T-helper 1 cell treated with Interleukin-12 subunit alpha and Interleukin-12 subunit beta and Interleukin-4 antibody, amounts not matched to agents 30 μg/mL and 1 μg/mL, for 36 hours (primary cell): ENCODE measurements at regions not wholly inside any gene's neighbourhood (a gene's known extent, or its start where the extent isn't known, plus 50 kb on each side); places are given as distances from the start of the nearest gene placed in this dataset.
"Not testable (repeated sequence)": the region's sequence is repeated elsewhere in the genome, so short reads cannot be mapped to it uniquely, and the experiment has no call there.

Experiments used
- H3K27ac Mint-ChIP-seq: one replicate; pipeline ENCODE4 v1.8.0; 2021; ENCODE audit warnings: mild to moderate bottlenecking, mixed read lengths
- H3K27me3 Mint-ChIP-seq: one replicate; pipeline ENCODE4 v1.8.0; 2021; ENCODE audit warnings: low read depth, mixed read lengths
- H3K36me3 Mint-ChIP-seq: one replicate; pipeline ENCODE4 v1.8.0; 2021; ENCODE audit warnings: low read depth, mixed read lengths
- H3K4me1 Mint-ChIP-seq: one replicate; pipeline ENCODE4 v1.8.0; 2021; ENCODE audit warnings: low read depth, mixed read lengths
- H3K4me3 Mint-ChIP-seq: one replicate; pipeline ENCODE4 v1.8.0; 2021; ENCODE audit warnings: mild to moderate bottlenecking, moderate library complexity, mixed read lengths
- H3K9me3 Mint-ChIP-seq: one replicate; pipeline ENCODE4 v1.8.0; 2021; ENCODE audit warnings: mixed read lengths

- no peak overlapping the region for H3K4me3 Mint-ChIP-seq
Measured at GRCh38 chr7:10596827-10597226, 376.8 kb upstream of the PHF14 start.

GRCh38 chr7:10604128-10604527, 369.5 kb upstream of the PHF14 start:
- no peaks in the 10 kb centered on the region for H3K36me3 Mint-ChIP-seq
- no peaks in the 10 kb centered on the region for H3K27me3 Mint-ChIP-seq
- no peak overlapping the region for H3K27ac Mint-ChIP-seq
- no peak overlapping the region for H3K4me3 Mint-ChIP-seq
- H3K9me3 Mint-ChIP-seq = no peaks in the 10 kb centered on the region
- H3K4me1 Mint-ChIP-seq = no peaks in the 10 kb centered on the region

More at GRCh38 chr7:10596827-10597226, 376.8 kb upstream of the PHF14 start:
- H3K4me1 Mint-ChIP-seq = no peaks in the 10 kb centered on the region
- no peak overlapping the region for H3K27ac Mint-ChIP-seq
- H3K27me3 Mint-ChIP-seq = no peaks in the 10 kb centered on the region
- H3K9me3 Mint-ChIP-seq = no peaks in the 10 kb centered on the region
- no peaks in the 10 kb centered on the region for H3K36me3 Mint-ChIP-seq

GRCh38 chr7:10612950-10613349, 360.7 kb upstream of the PHF14 start:
- H3K4me1 Mint-ChIP-seq = no peaks in the 10 kb centered on the region
- H3K27ac Mint-ChIP-seq = no peak overlapping the region
- no peaks in the 10 kb centered on the region for H3K9me3 Mint-ChIP-seq
- no peaks in the 10 kb centered on the region for H3K27me3 Mint-ChIP-seq
- no peaks in the 10 kb centered on the region for H3K36me3 Mint-ChIP-seq
- no peak overlapping the region for H3K4me3 Mint-ChIP-seq

GRCh38 chr7:10618953-10619352, 354.7 kb upstream of the PHF14 start:
- Mint-ChIP-seq H3K36me3 (no peaks in the 10 kb centered on the region), H3K27ac (no peak overlapping the region), H3K4me3 (no peak overlapping the region), H3K9me3 (peaks cover 4% of the 10 kb centered on the region), H3K27me3 (no peaks in the 10 kb centered on the region), H3K4me1 (no peaks in the 10 kb centered on the region)

GRCh38 chr7:10632712-10633111, 341.0 kb upstream of the PHF14 start:
- Mint-ChIP-seq H3K4me1 (no peaks in the 10 kb centered on the region), H3K27me3 (no peaks in the 10 kb centered on the region), H3K27ac (no peak overlapping the region), H3K4me3 (no peak overlapping the region), H3K36me3 (no peaks in the 10 kb centered on the region), H3K9me3 (peaks cover 6% of the 10 kb centered on the region)

- Mint-ChIP-seq H3K27ac (no peak overlapping the region), H3K9me3 (peaks cover 6% of the 10 kb centered on the region), H3K36me3 (no peaks in the 10 kb centered on the region), H3K27me3 (no peaks in the 10 kb centered on the region), H3K4me1 (no peaks in the 10 kb centered on the region), H3K4me3 (no peak overlapping the region)
Measured at GRCh38 chr7:10634239-10634638, 339.4 kb upstream of the PHF14 start.

GRCh38 chr7:10637991-10638390, 335.7 kb upstream of the PHF14 start:
- H3K4me1 Mint-ChIP-seq = peaks cover under 1% of the 10 kb centered on the region

GRCh38 chr7:10643545-10643944, 330.1 kb upstream of the PHF14 start:
- peaks cover 10% of the 10 kb centered on the region for H3K4me1 Mint-ChIP-seq
- no peak overlapping the region for H3K27ac Mint-ChIP-seq
- H3K36me3 Mint-ChIP-seq = no peaks in the 10 kb centered on the region
- no peaks in the 10 kb centered on the region for H3K9me3 Mint-ChIP-seq
- no peak overlapping the region for H3K4me3 Mint-ChIP-seq
- H3K27me3 Mint-ChIP-seq = peaks cover 5% of the 10 kb centered on the region

More at GRCh38 chr7:10637991-10638390, 335.7 kb upstream of the PHF14 start:
- no peaks in the 10 kb centered on the region for H3K9me3 Mint-ChIP-seq
- H3K27me3 Mint-ChIP-seq = no peaks in the 10 kb centered on the region
- no peak overlapping the region for H3K27ac Mint-ChIP-seq
- no peak overlapping the region for H3K4me3 Mint-ChIP-seq
- no peaks in the 10 kb centered on the region for H3K36me3 Mint-ChIP-seq

- no peaks in the 10 kb centered on the region for H3K36me3 Mint-ChIP-seq
- no peaks in the 10 kb centered on the region for H3K9me3 Mint-ChIP-seq
- H3K27me3 Mint-ChIP-seq = peaks cover 5% of the 10 kb centered on the region
- H3K27ac Mint-ChIP-seq = no peak overlapping the region
- no peak overlapping the region for H3K4me3 Mint-ChIP-seq
- H3K4me1 Mint-ChIP-seq = peaks cover 10% of the 10 kb centered on the region
Measured at GRCh38 chr7:10644849-10645248, 328.8 kb upstream of the PHF14 start.

GRCh38 chr7:10646194-10646593, 327.5 kb upstream of the PHF14 start:
- no peaks in the 10 kb centered on the region for H3K36me3 Mint-ChIP-seq
- H3K4me1 Mint-ChIP-seq = peaks cover 10% of the 10 kb centered on the region
- no peak overlapping the region for H3K4me3 Mint-ChIP-seq
- H3K9me3 Mint-ChIP-seq = no peaks in the 10 kb centered on the region
- H3K27ac Mint-ChIP-seq = no peak overlapping the region
- H3K27me3 Mint-ChIP-seq = peaks cover 9% of the 10 kb centered on the region

GRCh38 chr7:10648289-10648688, 325.4 kb upstream of the PHF14 start:
- Mint-ChIP-seq H3K27me3 (peaks cover 9% of the 10 kb centered on the region), H3K4me1 (peaks cover 7% of the 10 kb centered on the region), H3K36me3 (no peaks in the 10 kb centered on the region)

GRCh38 chr7:10649120-10649519, 324.6 kb upstream of the PHF14 start:
- H3K27ac Mint-ChIP-seq, H3K9me3 Mint-ChIP-seq, H3K27me3 Mint-ChIP-seq, H3K36me3 Mint-ChIP-seq, H3K4me3 Mint-ChIP-seq, H3K4me1 Mint-ChIP-seq: not testable (repeated sequence)

More at GRCh38 chr7:10648289-10648688, 325.4 kb upstream of the PHF14 start:
- no peaks in the 10 kb centered on the region for H3K9me3 Mint-ChIP-seq
- no peak overlapping the region for H3K4me3 Mint-ChIP-seq
- H3K27ac Mint-ChIP-seq = no peak overlapping the region

- Mint-ChIP-seq H3K4me3 (no peak overlapping the region), H3K9me3 (no peaks in the 10 kb centered on the region), H3K27ac (no peak overlapping the region), H3K27me3 (peaks cover 9% of the 10 kb centered on the region), H3K36me3 (no peaks in the 10 kb centered on the region), H3K4me1 (no peaks in the 10 kb centered on the region)
Measured at GRCh38 chr7:10655031-10655430, 318.6 kb upstream of the PHF14 start.

GRCh38 chr7:10657201-10657600, 316.5 kb upstream of the PHF14 start:
- Mint-ChIP-seq H3K9me3 (no peaks in the 10 kb centered on the region), H3K27ac (no peak overlapping the region), H3K4me3 (no peak overlapping the region), H3K36me3 (no peaks in the 10 kb centered on the region), H3K4me1 (no peaks in the 10 kb centered on the region), H3K27me3 (peaks cover 5% of the 10 kb centered on the region)

- no peaks in the 10 kb centered on the region for H3K36me3 Mint-ChIP-seq
- peaks cover 5% of the 10 kb centered on the region for H3K27me3 Mint-ChIP-seq
Measured at GRCh38 chr7:10657837-10658236, 315.8 kb upstream of the PHF14 start.

GRCh38 chr7:10662491-10662890, 311.2 kb upstream of the PHF14 start:
- H3K27ac Mint-ChIP-seq = no peak overlapping the region
- H3K4me3 Mint-ChIP-seq = no peak overlapping the region
- peaks cover 5% of the 10 kb centered on the region for H3K27me3 Mint-ChIP-seq
- H3K9me3 Mint-ChIP-seq = no peaks in the 10 kb centered on the region
- no peaks in the 10 kb centered on the region for H3K36me3 Mint-ChIP-seq
- no peaks in the 10 kb centered on the region for H3K4me1 Mint-ChIP-seq

More at GRCh38 chr7:10657837-10658236, 315.8 kb upstream of the PHF14 start:
- H3K4me1 Mint-ChIP-seq = no peaks in the 10 kb centered on the region
- no peaks in the 10 kb centered on the region for H3K9me3 Mint-ChIP-seq
- H3K4me3 Mint-ChIP-seq = no peak overlapping the region
- H3K27ac Mint-ChIP-seq = no peak overlapping the region
